Umbilical cord (tissue), 1 donor: ENCODE measurements at regions not wholly inside any gene's neighbourhood (a gene's known extent, or its start where the extent isn't known, plus 50 kb on each side); places are given as distances from the start of the nearest gene placed in this dataset.
"Not testable (repeated sequence)": the region's sequence is repeated elsewhere in the genome, so short reads cannot be mapped to it uniquely, and the experiment has no call there.

Source experiments
- DNase-seq: peaks from one replicate; pipeline ENCODE4 v3.0.0-alpha.2; 2015; ENCODE audit warnings: low spot score

DNA sequence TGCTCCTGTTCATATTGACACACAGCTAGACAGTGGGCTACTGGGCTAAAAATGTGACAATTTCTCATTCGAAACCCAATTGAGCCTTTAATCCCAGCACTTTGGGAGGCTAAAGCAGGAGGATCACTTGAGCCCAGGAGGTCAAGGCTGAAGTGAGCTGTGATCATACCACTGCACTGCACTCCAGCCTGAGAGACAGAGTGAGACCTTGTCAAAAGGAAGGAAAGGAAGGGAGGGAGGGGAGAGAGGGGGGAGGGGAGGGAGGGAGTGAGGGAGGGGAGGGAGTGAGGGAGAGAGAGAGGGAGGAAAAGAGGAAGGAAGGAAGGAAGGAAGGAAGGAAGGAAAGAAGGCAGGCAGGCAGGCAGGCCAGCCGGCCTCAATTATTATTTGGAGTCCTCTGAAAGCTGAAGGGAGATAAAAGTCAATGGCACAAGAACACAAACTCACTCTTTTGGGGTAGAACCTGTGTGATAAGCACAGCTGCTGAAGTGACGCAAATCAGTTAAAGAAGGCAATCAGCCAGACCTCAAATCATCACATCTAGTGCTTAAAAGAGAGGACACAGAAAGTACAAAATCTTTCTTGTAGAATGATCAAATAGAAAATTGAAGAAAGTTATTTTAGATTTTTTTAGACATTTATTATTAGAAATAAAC is 98.1 kb downstream of the CCDC71L start:
- no peak for DNase-seq

- no peak for DNase-seq
These were observed 99.1 kb downstream of the CCDC71L start for GRCh38 chr7:106561666-106562411.

DNA sequence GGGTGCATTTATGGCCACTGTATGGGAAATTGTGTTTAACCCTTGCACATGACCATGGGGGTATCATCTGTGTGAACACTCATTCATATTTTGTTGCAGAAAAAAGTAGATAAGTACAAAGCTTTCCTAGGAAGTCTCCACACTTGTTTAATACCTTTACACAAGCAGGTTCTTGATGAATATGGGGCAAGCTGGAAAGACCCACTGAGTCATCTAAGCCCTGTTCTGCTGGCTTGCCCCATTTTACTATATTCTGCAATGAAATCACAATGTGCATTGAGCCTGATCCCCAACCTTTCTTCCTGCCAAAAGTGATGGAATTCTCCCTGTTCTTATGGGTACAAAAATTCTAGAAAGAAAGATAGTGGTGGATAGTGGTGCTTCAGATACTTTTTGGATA is 99.8 kb downstream of the CCDC71L start:
- DNase-seq: no peak

DNA sequence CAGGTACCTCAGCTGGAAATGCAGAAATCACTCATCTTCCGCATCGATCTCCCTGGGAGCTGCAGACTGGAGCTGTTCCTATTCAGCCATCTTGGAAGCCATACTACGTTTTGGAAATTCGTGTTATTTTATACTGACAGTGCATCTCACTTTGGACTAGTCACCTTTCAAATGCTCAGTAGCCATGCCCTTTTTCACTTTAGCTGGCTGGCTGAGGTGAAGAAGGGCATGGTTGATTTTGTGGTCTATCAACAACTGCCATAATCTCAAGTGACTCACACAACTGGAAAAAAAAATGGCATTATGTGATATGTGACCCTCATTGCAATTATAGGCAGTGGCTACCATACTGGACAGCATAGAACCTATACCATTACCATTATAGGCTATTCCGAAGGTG is 100.5 kb downstream of the CCDC71L start:
- no peak for DNase-seq

DNA sequence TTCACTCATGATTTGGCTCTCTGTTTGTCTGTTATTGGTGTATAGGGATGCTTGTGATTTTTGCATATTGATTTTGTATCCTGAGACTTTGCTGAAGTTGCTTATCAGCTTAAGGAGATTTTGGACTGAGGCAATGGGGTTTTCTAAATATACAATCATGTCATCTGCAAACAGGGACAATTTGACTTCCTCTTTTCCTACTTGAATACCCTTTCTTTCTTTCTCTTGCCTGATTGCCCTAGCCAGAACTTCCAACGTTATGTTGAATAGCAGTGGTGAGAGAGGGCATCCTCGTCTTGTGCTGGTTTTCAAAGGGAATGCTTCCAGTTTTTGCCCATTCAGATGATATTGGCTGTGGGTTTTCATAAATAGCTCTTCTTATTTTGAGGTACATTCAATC is 104.7 kb downstream of the CCDC71L start:
- not testable (repeated sequence) for DNase-seq

DNA sequence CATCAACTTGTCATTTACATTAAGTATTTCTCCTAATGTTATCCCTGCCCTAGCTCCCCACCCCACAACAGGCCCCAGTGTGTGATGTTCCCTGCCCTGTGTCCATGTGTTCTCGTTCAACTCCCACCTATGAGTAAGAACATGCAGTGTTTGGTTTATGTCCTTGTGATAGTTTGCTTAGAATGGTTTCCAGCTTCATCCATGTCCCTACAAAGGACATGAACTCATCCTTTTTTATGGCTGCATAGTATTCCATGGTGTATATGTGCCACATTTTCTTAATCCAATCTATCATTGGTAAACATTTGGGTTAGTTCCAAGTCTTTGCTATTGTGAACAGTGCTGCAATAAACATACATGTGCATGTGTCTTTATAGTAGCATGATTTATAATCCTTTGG is 106.3 kb downstream of the CCDC71L start:
- not testable (repeated sequence) for DNase-seq

- no peak for DNase-seq
These were observed 107.5 kb downstream of the CCDC71L start for GRCh38 chr7:106553446-106553836.

GRCh38 chr7:106552645-106553445 is 108.1 kb downstream of the CCDC71L start:
- peak; percentile 25 for DNase-seq

DNA sequence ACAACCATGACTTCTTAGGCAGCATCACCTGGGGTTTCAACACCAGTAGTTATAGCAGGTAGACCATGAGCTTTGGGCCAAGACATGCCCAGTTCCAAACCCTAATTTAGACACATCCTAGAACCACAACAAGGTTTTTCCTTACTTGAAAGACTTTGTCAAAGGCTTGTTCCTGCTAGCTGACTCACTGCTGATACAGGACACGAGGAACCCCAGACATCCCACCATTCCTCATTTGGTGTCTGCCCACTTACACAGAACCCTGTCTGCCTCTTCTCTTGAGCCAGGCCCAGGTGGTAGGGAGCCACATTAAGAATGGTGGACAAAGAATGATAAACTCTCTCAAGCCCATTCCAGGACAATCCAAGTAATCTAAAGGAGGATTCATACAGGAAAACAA is 109.0 kb downstream of the CCDC71L start:
- no peak for DNase-seq

- DNase-seq: no peak
These were observed 112.5 kb downstream of the CCDC71L start for GRCh38 chr7:106548491-106548890.

DNA sequence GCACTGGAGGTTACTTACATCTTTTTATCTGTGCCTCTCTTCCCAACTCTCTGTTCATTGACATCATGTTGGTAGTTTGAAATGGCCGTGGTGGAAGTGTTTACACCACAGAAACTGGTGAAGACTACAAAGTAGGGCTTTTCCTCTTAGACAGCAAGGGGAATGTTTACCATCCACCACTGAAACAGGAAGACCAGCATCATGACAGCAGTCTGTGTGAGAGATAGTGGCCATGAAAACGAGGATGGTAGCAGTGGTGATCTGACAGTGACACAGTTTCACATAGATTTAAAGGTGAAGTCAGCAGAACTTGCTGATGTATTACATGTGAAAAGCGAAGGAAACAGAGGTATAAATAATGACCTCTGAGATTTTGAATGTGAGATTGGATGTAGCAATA is 115.7 kb downstream of the CCDC71L start:
- no peak for DNase-seq

- no peak for DNase-seq
These were observed 117.7 kb downstream of the CCDC71L start for GRCh38 chr7:106543221-106543757.

GRCh38 chr7:106542550-106543220 is 118.3 kb downstream of the CCDC71L start:
- peak; percentile 77 for DNase-seq

- DNase-seq: no peak
These were observed 122.3 kb downstream of the CCDC71L start for GRCh38 chr7:106538638-106539037.

- DNase-seq: no peak
These were observed 123.8 kb downstream of the CCDC71L start for GRCh38 chr7:106537119-106537518.

GRCh38 chr7:106536079-106536478 is 124.9 kb downstream of the CCDC71L start:
- no peak for DNase-seq

DNA sequence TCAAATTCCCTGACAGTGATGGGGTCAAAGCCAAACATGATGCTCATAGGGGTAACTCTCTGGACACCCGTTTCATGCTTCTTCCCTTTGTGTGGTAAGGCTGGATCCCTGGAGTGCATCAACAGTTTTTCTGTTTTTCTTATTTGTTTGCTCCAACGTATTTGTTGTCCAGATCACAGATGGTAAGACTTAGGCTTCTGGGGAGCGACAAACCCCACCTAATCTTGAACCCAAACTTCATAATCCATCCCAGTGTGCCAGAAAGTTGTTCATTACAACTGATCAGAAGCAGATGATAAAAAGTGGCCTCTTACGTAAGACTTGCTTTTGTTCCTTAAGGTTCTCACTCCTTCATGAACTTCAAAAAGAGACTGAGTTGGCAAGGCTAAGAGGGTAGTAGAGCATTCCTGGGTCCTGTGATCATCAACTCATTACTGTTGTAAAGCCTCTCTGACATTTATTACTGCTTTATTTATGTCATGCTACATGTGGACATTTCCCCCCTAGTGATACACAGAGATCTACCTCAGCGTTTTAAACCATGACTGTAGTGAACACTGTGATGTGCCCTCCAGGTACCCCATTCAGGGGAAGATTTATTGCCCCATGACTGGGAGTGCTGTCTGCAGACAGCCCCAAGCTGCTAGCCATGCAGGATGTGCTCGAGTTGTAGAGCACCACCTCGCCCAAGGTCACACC is 125.6 kb downstream of the CCDC71L start:
- peak; percentile 2 for DNase-seq

DNA sequence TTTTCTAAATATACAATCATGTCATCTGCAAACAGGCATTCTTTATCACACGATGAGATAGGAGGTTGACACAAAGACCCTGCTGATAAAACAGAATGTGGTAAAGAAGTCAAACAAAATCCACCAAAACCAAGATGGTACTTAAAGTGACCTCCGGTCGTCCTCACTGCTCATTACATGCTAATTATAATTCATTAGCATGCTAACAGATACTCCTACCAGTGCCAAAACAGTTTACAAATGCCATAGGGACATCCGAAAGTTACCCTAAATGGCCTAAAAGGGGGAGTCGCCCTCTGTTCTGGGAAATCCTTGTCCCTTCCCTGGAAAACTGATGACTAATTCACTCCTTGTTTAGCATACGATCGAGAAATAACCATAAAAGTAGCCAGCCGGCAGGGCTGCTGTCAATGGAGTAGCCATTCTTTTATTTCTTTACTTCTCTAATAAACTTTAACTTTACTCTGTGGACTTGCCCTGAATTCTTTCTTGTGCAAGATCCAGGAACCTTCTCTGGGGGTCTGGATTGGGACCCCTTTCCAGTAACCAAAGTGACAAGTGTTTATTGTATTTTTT is 126.6 kb downstream of the CCDC71L start:
- DNase-seq: no peak

- DNase-seq: not testable (repeated sequence)
These were observed 130.8 kb downstream of the CCDC71L start for GRCh38 chr7:106530183-106530582.

DNA sequence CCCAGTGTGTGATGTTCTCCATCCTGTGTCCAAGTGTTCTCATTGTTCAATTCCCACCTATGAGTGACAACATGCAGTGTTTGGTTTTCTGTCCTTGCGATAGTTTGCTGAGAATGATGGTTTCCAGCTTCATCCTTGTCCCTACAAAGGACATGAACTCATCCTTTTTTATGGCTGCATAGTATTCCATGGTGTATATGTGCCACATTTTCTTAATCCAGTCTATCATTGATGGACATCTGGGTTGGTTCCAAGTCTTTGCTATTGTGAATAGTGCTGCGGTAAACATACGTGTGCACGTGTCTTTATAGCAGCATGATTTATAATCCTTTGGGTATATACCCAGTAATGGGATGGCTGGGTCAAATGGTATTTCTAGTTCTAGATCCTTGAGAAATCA is 134.3 kb downstream of the CCDC71L start:
- DNase-seq: not testable (repeated sequence)

DNA sequence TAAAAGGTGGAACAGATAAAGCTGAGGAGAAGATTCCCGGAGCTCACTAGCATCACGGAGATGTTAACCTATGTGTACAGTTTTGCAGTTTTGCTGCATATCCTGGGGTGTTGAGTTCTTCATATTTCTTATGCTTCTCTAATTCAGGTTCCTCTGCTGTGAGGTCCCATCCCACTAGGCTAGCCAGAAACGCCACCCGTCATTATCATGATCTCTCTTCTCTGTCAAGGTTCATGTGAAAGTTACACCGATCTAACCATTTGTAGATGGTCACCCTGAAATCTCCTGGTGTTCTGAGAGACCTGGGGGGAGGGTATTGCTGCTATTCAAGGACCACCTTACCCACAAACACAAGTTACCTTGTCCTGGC is 136.3 kb downstream of the CCDC71L start:
- DNase-seq: no peak
